Mucosa of descending colon (tissue), 3 donors: ENCODE measurements at regions not wholly inside any gene's neighbourhood (a gene's known extent, or its start where the extent isn't known, plus 50 kb on each side); places are given as distances from the start of the nearest gene placed in this dataset.
"Not testable (repeated sequence)": the region's sequence is repeated elsewhere in the genome, so short reads cannot be mapped to it uniquely, and the experiment has no call there.

ENCODE experiments used
- ATAC-seq: fragments of 200-7000 bp; cut with Tn5 transposase; one replicate; pipeline ENCODE4 v1.9.1; 2020; ENCODE audit warnings: mild to moderate bottlenecking, moderate library complexity
- DNase-seq, 3 donors: peaks; one replicate each; pipeline ENCODE4 v3.0.0-alpha.2; 2020
- H3K36me3 ChIP-seq: fragments of 200-600 bp; one replicate; pipeline ENCODE4 v1.8.0; 2021; ENCODE audit warnings: low read depth, mild to moderate bottlenecking
- H3K4me1 ChIP-seq: fragments of 200-600 bp; one replicate; pipeline ENCODE4 v1.8.0; 2021; ENCODE audit warnings: low read depth, mild to moderate bottlenecking
- H3K4me3 ChIP-seq: fragments of 200-600 bp; one replicate; pipeline ENCODE4 v1.8.0; 2021; ENCODE audit warnings: mild to moderate bottlenecking
- H3K9me3 ChIP-seq: fragments of 200-600 bp; one replicate; pipeline ENCODE4 v1.8.0; 2021; ENCODE audit warnings: mild to moderate bottlenecking
- intact Hi-C, 2 donors: fragments of 100-400 bp; cut with DNase I in 1 of 2; cut with micrococcal nuclease in 1 of 2; formaldehyde crosslinking; loops; one replicate each; pipeline versions ENCODE4 v1.11.0 to v1.11.1; 2022; cut with DNase I, micrococcal nuclease
- TF ChIP-seq, protein P1 (sequence below): fragments of 200-600 bp; IDR thresholded peaks from one replicate; pipeline ENCODE4 v1.8.0; 2022; ENCODE audit warnings: antibody characterized with exemption, mild to moderate bottlenecking
- donor health status: DM: no; HTN: no; CAD: no; lungs with moderate emphysema.
- donor health status: DM: no; HTN: no; CAD: no.
- donor health status: DM: no; HTN: yes; CAD: no.

DNA sequence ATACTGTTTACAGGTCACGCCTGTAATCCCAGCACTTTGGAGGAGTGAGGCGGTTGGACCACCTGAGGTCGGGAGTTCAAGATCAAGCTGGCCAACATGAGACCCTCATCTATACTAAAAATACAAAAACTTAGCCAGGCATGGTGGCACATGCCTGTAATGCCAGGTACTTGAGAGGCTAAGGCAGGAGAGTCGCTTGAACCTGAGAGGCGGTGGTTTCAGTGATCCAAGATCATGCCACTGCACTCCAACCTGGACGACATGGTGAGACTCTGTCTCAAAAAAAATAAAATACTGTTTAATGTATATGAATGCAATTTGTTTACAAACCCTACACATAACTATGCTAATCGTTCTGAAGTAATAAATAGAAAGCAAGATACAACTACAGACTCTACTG is 102.4 kb downstream of the ZNF486 start:
- H3K4me3 ChIP-seq, result no peak overlapping the region
- DNase-seq (no peak), ATAC-seq (no peak)
- H3K36me3 ChIP-seq, result no peaks in the 10 kb centered on the region
- H3K9me3 ChIP-seq, result peaks cover 2% of the 10 kb centered on the region
- H3K4me1 ChIP-seq, result no peaks in the 10 kb centered on the region
- TF ChIP-seq, protein P1, sequence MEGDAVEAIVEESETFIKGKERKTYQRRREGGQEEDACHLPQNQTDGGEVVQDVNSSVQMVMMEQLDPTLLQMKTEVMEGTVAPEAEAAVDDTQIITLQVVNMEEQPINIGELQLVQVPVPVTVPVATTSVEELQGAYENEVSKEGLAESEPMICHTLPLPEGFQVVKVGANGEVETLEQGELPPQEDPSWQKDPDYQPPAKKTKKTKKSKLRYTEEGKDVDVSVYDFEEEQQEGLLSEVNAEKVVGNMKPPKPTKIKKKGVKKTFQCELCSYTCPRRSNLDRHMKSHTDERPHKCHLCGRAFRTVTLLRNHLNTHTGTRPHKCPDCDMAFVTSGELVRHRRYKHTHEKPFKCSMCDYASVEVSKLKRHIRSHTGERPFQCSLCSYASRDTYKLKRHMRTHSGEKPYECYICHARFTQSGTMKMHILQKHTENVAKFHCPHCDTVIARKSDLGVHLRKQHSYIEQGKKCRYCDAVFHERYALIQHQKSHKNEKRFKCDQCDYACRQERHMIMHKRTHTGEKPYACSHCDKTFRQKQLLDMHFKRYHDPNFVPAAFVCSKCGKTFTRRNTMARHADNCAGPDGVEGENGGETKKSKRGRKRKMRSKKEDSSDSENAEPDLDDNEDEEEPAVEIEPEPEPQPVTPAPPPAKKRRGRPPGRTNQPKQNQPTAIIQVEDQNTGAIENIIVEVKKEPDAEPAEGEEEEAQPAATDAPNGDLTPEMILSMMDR, result no peak
- intact Hi-C loops, result no loop called here

DNA sequence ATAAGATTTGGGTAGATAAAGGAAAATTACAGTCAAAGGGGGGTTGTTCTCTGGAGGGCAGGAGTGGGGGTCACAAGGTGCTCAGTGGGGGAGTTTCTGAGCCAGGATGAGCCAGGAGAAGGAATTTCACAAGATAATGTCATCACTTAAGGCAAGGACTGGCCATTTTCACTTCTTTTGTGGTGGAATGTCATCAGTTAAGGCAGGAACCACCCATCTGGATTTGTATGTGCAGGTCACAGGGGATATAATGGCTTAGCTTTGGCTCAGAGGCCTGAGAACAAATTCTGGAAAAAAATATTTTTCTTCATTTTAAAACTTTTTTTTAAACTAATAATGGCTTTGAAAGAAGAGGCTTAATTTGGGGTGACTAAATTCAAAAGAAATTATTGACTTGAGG is 94.5 kb downstream of the ZNF486 start:
- H3K9me3 ChIP-seq, ATAC-seq, H3K4me3 ChIP-seq, intact Hi-C loops, DNase-seq, H3K4me1 ChIP-seq, H3K36me3 ChIP-seq: not testable (repeated sequence)

DNA sequence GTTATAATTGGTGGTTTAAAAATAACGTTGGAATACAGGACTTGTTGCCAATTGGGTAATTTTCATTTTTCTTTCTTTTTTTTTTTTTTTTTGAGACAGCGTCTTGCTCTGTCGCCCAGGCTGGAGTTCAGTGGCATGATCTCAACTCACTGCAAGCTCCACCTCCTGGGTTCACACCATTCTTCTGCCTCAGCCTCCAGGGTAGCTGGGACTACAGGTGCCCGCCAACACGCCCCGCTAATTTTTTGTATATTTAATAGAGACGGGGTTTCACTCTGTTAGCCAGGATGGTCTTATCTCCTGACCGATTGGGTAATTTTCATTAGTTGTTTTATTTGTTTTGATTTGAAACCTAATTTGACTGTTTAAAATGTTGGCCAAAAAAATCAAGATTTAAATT is 93.7 kb downstream of the ZNF486 start:
- H3K36me3 ChIP-seq, H3K4me1 ChIP-seq, ATAC-seq, intact Hi-C loops, DNase-seq, H3K9me3 ChIP-seq, H3K4me3 ChIP-seq: not testable (repeated sequence)

DNA sequence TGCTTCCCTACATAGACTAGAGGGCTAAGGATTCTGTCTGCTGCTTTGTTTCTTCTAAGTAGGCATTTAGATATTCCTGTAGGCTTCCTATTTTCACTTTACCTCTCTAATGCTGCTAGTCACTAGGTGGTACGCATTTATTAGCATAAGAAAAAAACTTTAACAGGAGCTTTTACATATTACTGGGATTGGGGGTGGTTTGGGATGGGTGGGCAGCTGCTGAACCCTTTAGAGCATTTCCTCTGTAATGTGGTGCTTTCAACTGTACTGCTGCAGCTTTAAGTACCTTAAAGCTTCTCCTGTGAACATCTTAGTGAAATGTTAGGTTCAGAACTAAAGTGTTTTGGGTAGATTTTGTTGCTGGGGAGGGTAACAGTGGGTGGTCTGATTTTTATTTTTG is 92.6 kb downstream of the ZNF486 start:
- DNase-seq, result no peak

DNA sequence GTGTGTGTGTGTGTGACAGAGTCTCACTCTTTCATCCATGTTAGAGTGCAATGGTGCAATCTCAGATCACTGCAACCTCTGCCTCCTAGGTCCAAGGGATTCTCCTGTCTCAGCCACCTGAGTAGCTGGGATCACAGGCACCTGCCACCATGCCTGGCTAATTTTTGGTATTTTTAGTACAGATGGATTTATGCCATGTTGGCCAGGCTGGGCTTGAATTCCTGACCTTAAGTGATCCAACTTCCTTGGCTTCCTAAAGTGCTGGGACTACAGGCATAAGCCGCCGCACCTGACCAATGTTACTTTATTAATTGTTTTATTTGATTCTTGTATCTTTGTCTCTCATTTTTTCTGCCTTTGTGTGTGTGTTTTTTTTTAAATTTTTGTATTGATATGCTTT is 89.6 kb downstream of the ZNF486 start:
- intact Hi-C loops, result no loop called here
- no peak for DNase-seq
- no peaks in the 10 kb centered on the region for H3K9me3 ChIP-seq
- H3K36me3 ChIP-seq, result no peaks in the 10 kb centered on the region
- TF ChIP-seq, protein P1, result no peak
- ATAC-seq, result no peak
- no peaks in the 10 kb centered on the region for H3K4me1 ChIP-seq
- H3K4me3 ChIP-seq, result no peak overlapping the region

More for the DNA sequence above, 92.6 kb downstream of the ZNF486 start:
- TF ChIP-seq, protein P1, result no peak
- H3K9me3 ChIP-seq, result no peaks in the 10 kb centered on the region
- no peaks in the 10 kb centered on the region for H3K36me3 ChIP-seq
- intact Hi-C loops, result no loop called here
- ATAC-seq, result no peak
- H3K4me3 ChIP-seq, result no peak overlapping the region
- H3K4me1 ChIP-seq, result no peaks in the 10 kb centered on the region

DNA sequence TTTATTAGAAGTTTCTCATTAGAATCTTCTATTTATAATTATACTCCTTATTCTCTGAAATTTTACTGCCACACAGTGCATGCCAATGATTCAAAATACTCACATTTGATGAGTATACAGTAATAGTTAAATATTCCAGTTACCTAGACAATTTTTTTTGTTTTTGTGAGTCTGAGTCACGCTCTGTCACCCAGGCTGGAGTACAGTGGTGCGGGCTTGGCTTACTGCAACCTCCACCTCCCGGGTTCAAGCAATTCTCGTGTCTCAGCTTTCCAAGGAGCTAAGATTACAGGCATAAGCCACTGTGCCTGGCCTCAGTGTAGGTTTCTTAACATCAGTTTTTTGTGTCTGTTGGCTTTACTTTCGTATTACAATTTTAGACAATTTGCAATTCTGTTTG is 87.1 kb downstream of the ZNF486 start:
- DNase-seq (no peak), ATAC-seq (no peak)
- intact Hi-C loops, result no loop called here
- TF ChIP-seq, protein P1, result no peak
- no peak overlapping the region for H3K4me3 ChIP-seq
- no peaks in the 10 kb centered on the region for H3K9me3 ChIP-seq
- no peaks in the 10 kb centered on the region for H3K36me3 ChIP-seq
- no peaks in the 10 kb centered on the region for H3K4me1 ChIP-seq

DNA sequence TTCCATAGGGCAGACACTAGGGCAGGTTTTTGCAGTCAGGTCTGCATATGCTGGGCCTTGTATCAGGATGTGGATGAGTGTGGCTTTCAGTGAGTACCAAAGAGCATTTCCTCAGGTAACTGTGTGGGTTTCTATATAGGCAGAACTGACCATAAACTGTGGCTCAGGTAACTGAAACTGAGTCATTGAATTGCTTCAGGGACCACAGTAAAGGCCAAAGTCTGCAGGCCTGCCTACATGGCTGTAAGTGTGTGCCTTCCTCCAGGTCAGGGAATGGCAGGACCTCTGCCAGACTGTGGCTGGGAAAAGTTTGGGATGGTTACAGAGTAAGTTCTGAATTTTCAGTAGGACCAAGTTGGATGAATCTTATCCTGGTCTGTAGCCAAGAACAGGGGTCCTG is 85.6 kb downstream of the ZNF486 start:
- TF ChIP-seq, protein P1, result no peak
- ATAC-seq (peak; percentile 36), DNase-seq (no peak)
- intact Hi-C loops, result no loop called here
- H3K9me3 ChIP-seq, result no peaks in the 10 kb centered on the region
- no peaks in the 10 kb centered on the region for H3K36me3 ChIP-seq
- no peak overlapping the region for H3K4me3 ChIP-seq
- H3K4me1 ChIP-seq, result no peaks in the 10 kb centered on the region
